ENCODE measurements at regions not wholly inside any gene's neighbourhood (a gene's known extent, or its start where the extent isn't known, plus 50 kb on each side); places are given as distances from the start of the nearest gene placed in this dataset.

DNA sequence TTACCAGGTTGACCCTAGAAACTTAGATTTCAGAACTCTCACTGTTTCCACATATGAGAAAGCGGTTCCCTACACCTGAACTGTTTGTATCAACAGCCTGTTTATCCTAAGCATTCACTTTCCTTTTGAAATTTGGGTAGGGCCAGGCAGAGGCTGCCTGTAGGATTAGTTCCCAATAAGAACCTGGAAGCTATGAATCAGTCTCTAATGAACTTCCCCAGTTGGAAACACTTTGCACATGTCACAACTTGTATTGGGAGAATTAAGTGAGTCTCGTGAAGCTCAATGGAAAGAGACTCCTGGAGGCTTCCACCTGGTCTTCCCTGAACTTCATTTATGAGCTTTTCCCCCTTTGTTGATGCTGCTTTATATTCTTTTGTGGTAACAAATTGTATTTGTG, 486.6 kb upstream of the HS6ST1 start:
- DNase-seq (ENCODE audit: low read depth), result no peak
- TF ChIP-seq, protein P1, sequence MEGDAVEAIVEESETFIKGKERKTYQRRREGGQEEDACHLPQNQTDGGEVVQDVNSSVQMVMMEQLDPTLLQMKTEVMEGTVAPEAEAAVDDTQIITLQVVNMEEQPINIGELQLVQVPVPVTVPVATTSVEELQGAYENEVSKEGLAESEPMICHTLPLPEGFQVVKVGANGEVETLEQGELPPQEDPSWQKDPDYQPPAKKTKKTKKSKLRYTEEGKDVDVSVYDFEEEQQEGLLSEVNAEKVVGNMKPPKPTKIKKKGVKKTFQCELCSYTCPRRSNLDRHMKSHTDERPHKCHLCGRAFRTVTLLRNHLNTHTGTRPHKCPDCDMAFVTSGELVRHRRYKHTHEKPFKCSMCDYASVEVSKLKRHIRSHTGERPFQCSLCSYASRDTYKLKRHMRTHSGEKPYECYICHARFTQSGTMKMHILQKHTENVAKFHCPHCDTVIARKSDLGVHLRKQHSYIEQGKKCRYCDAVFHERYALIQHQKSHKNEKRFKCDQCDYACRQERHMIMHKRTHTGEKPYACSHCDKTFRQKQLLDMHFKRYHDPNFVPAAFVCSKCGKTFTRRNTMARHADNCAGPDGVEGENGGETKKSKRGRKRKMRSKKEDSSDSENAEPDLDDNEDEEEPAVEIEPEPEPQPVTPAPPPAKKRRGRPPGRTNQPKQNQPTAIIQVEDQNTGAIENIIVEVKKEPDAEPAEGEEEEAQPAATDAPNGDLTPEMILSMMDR (conservative IDR thresholded peaks at IDR 0.05; ENCODE audit: low read depth, low read length), result no peak
- H3K4me3 ChIP-seq (ENCODE audit: low read depth, low read length), result no peak overlapping the region

DNA sequence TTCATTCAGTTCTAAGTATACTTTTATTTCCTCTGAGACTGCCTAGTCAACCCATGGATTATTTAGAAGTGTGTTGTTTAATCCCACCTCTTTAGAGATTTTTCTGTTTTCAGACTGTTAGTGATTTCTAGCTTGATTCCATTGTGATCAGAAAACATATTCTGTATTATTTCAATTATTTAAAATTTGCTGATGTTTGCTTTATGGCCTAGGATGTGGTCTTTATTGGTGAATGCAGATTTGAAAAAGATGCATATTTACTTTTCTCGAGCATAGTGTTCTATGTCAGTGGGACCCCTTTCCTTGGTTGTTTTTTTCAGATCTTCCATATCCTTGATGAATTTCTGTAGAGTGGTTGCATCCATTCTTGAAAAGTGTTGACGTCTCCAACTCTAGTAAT, 487.2 kb upstream of the HS6ST1 start:
- no peak for DNase-seq (ENCODE audit: low read depth)
- H3K4me3 ChIP-seq (ENCODE audit: low read depth, low read length), result no peak overlapping the region
- TF ChIP-seq, protein P1 (conservative IDR thresholded peaks at IDR 0.05; ENCODE audit: low read depth, low read length), result no peak

DNA sequence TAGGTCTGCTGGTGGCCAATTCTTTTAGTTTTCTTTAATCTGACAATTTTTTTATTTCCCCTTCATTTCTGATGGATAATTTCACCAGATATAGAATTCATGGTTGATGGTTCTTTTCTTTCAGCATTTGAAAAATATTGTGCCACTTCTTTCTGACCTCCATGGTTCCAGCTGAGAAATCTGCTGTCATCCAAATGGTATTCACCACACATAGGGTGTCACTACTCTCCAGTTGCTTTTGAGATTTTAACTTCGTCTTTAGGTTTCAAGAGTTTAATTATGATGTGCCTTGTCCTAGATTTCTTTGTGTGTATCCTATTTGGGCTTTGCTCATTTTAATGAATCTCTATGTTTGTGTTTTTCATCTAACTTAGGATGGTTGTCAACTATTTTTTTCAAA, 488.6 kb upstream of the HS6ST1 start:
- no peak overlapping the region for H3K4me3 ChIP-seq (ENCODE audit: low read depth, low read length)
- DNase-seq (ENCODE audit: low read depth), result no peak
- TF ChIP-seq, protein P1 (conservative IDR thresholded peaks at IDR 0.05; ENCODE audit: low read depth, low read length), result no peak

DNA sequence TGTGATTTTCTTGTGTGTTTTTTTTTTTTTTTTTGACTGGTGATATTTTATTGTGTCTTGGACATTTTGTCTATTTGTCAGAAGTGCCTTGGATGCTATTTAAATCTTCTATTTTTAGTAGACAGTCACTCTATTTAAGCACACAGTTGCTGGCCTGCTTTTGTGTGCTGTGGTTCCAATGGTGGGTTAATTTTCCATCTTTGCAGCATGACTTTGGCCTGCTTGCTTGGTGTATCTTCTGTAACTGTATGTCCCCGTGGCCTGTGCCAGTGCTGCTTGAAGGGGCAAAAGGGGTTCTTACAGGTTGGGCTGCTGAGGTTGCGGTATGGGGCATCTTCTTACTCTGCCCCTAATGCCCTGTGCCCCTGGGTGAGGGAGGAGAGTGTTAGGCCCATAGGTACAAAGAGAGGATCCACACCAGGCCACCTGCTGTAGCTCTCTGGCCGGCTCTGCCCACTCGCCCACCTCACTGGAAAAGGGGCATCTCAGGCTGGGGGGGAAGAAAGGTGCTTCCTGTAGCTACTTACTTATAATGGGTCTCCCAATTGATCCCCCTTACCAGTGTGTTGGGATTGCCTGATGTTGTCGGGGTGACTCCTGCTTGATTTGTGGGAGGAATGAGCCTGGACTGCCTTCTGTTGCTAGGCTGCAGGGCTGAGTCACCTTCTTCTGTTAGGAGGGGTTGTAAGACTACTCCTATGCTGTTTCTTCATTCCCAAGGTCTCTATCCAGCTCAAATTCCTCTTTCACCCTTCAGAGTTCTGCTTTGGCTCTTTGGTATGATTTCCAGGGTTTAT, 490.0 kb upstream of the HS6ST1 start:
- no peak overlapping the region for H3K4me3 ChIP-seq (ENCODE audit: low read depth, low read length)
- TF ChIP-seq, protein P1 (conservative IDR thresholded peaks at IDR 0.05; ENCODE audit: low read depth, low read length), result no peak
- DNase-seq (ENCODE audit: low read depth), result peak; percentile 60

DNA sequence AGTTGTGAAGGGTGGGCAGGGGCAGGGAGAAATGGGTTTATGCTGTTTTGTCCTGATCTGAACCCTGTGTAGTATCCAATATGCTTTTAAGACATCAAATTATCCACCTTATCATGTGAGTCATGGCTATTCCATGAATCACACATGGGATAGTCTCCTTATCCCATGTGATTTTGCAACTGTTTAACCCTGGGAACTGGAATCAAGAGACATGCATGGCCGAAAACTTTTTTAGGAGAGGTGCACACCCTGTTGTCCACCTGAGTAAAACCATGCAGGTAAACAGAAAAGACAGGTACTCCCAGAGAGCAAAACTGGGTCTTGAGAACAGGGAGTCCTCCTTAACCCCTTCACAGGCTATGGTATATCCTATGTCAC, 490.6 kb upstream of the HS6ST1 start:
- TF ChIP-seq, protein P1 (conservative IDR thresholded peaks at IDR 0.05; ENCODE audit: low read depth, low read length), result no peak
- no peak overlapping the region for H3K4me3 ChIP-seq (ENCODE audit: low read depth, low read length)
- no peak for DNase-seq (ENCODE audit: low read depth)

DNA sequence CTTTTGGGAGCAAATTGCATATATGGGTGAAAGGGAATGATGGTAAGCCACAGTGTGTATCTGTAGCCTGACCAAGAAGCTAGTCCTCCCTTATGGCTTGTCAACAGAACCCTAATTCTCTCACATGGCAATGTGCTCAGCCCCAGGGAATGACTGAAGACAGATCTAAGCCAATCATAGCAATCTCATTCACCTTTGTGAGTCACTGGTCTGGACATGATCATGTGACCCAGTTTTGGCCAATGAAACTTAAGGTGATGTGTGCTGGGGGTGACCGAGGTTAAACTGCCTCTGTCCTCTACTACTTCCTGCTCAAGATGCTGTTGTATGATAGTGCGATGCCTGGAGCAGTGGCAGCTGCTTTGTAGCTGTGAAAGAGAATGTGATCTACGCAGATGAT, 491.2 kb upstream of the HS6ST1 start:
- no peak for DNase-seq (ENCODE audit: low read depth)
- TF ChIP-seq, protein P1 (conservative IDR thresholded peaks at IDR 0.05; ENCODE audit: low read depth, low read length), result no peak
- no peak overlapping the region for H3K4me3 ChIP-seq (ENCODE audit: low read depth, low read length)

Data from choroid plexus epithelial cell (primary cell).